ENCODE measurements at regions not wholly inside any gene's neighbourhood (a gene's known extent, or its start where the extent isn't known, plus 50 kb on each side); places are given as distances from the start of the nearest gene placed in this dataset.

DNA sequence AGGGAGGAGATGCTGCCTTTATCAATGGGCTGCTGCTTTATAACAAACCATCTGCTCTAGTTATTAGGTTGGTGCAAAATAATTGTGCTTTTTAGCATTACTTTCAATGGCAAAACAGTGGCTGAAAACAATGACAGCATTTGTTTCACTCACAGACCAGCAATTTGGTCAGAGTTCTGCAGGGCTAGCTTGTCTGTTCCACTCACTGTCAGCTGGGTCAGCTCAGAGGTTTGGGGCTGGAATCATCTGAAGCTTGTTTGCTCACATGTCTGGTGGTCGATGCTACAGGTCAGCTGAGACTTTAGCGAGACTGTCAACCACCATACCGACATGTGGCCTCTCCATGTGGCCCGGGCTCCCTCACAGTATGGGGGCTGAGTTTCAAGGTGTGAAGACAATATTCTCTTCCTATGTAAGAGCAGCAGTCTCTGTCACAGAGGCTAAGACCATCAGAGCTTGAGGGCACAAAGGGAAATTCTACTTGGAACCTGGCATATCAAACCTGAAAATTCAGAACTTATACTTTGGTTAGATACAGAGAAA lies 81.3 kb upstream of the LIMCH1 start:
- no peak for TF ChIP-seq CTCF (IDR thresholded peaks at IDR 0.05; ENCODE audit: control insufficient read depth, extremely low read depth, insufficient read depth)
- H3K4me3 ChIP-seq (ENCODE audit: low read depth, low read length): no peak overlapping the region
- no peak for DNase-seq (ENCODE audit: low read depth)

- H3K4me3 ChIP-seq (ENCODE audit: low read depth, low read length): no peak overlapping the region
- no peak for DNase-seq (ENCODE audit: low read depth)
- TF ChIP-seq CTCF (IDR thresholded peaks at IDR 0.05; ENCODE audit: control insufficient read depth, extremely low read depth, insufficient read depth): no peak
These were observed 79.3 kb upstream of the LIMCH1 start for GRCh38 chr4:41458689-41459088.

GRCh38 chr4:41460641-41461040 lies 77.3 kb upstream of the LIMCH1 start:
- no peak for DNase-seq (ENCODE audit: low read depth)
- no peak overlapping the region for H3K4me3 ChIP-seq (ENCODE audit: low read depth, low read length)
- no peak for TF ChIP-seq CTCF (IDR thresholded peaks at IDR 0.05; ENCODE audit: control insufficient read depth, extremely low read depth, insufficient read depth)

GRCh38 chr4:41461780-41462307 lies 76.1 kb upstream of the LIMCH1 start:
- no peak for TF ChIP-seq CTCF (IDR thresholded peaks at IDR 0.05; ENCODE audit: control insufficient read depth, extremely low read depth, insufficient read depth)
- no peak overlapping the region for H3K4me3 ChIP-seq (ENCODE audit: low read depth, low read length)
- no peak for DNase-seq (ENCODE audit: low read depth)

GRCh38 chr4:41465146-41465761 lies 72.7 kb upstream of the LIMCH1 start:
- DNase-seq (ENCODE audit: low read depth): no peak
- TF ChIP-seq CTCF (IDR thresholded peaks at IDR 0.05; ENCODE audit: control insufficient read depth, extremely low read depth, insufficient read depth): no peak

GRCh38 chr4:41466249-41466648 lies 71.7 kb upstream of the LIMCH1 start:
- H3K4me3 ChIP-seq (ENCODE audit: low read depth, low read length): no peak overlapping the region
- no peak for DNase-seq (ENCODE audit: low read depth)
- no peak for TF ChIP-seq CTCF (IDR thresholded peaks at IDR 0.05; ENCODE audit: control insufficient read depth, extremely low read depth, insufficient read depth)

More at GRCh38 chr4:41465146-41465761, 72.7 kb upstream of the LIMCH1 start:
- no peak overlapping the region for H3K4me3 ChIP-seq (ENCODE audit: low read depth, low read length)

GRCh38 chr4:41468122-41468521 lies 69.8 kb upstream of the LIMCH1 start:
- H3K4me3 ChIP-seq (ENCODE audit: low read depth, low read length): no peak overlapping the region
- no peak for DNase-seq (ENCODE audit: low read depth)
- TF ChIP-seq CTCF (IDR thresholded peaks at IDR 0.05; ENCODE audit: control insufficient read depth, extremely low read depth, insufficient read depth): no peak
